ENCODE measurements at regions not wholly inside any gene's neighbourhood (a gene's known extent, or its start where the extent isn't known, plus 50 kb on each side); places are given as distances from the start of the nearest gene placed in this dataset.

GRCh38 chr12:114090211-114090610 lies 124.1 kb upstream of the RBM19 start:
- Histone ChIP-seq H3K4me2 (ENCODE audit: insufficient read depth, insufficient read length, low read length) (no peak overlapping the region), H4K8ac (replicated peaks; ENCODE audit: insufficient read length, low read depth, low read length) (no peak overlapping the region), H2BK120ac (ENCODE audit: low read depth, low read length, poor library complexity, severe bottlenecking) (no peak overlapping the region), H3K23me2 (ENCODE audit: insufficient read length, low read depth, low read length, poor library complexity, severe bottlenecking) (no peaks in the 10 kb centered on the region), H3K23ac (ENCODE audit: insufficient read length, low read depth, low read length) (no peak overlapping the region), H2BK15ac (ENCODE audit: low read depth, low read length) (no peak overlapping the region), H3K4ac (ENCODE audit: low read depth, low read length) (no peak overlapping the region), H3T11ph (ENCODE audit: low read length) (no peak overlapping the region), H4K5ac (ENCODE audit: insufficient read length, low read depth, low read length) (no peak overlapping the region), H3K14ac (ENCODE audit: insufficient read depth, low read length) (no peak overlapping the region), H3K18ac (ENCODE audit: insufficient read length, low read depth, low read length) (no peak overlapping the region), H2BK5ac (ENCODE audit: insufficient read length, low read length) (no peak overlapping the region), H3K27ac (ENCODE audit: insufficient read length, low read depth, low read length) (no peak overlapping the region), H3K9ac (ENCODE audit: extremely low read depth, insufficient read length, low read length) (no peak overlapping the region), H3K79me2 (ENCODE audit: insufficient read depth, low read length) (no peaks in the 10 kb centered on the region), H3K79me1 (ENCODE audit: insufficient read depth, low read depth, low read length, poor library complexity, severe bottlenecking) (no peaks in the 10 kb centered on the region), H2BK12ac (ENCODE audit: insufficient read length, low read depth, low read length) (no peak overlapping the region), H2AK5ac (ENCODE audit: insufficient read length, low read length) (no peak overlapping the region), H3K4me1 (ENCODE audit: insufficient read depth, low read length) (no peaks in the 10 kb centered on the region), H2AFZ (ENCODE audit: low read length) (no peak overlapping the region), H2BK20ac (ENCODE audit: low read depth, low read length, poor library complexity, severe bottlenecking) (no peak overlapping the region), H4K20me1 (ENCODE audit: control insufficient read depth, insufficient read depth, insufficient read length) (no peaks in the 10 kb centered on the region), H4K91ac (ENCODE audit: insufficient read length, low read depth, low read length) (no peak overlapping the region), H3K56ac (ENCODE audit: insufficient read length, low read depth, low read length) (no peak overlapping the region), H3K9me3 (ENCODE audit: control insufficient read depth, low read depth, low read length) (no peaks in the 10 kb centered on the region), H3K27me3 (ENCODE audit: insufficient read depth, low read length) (no peaks in the 10 kb centered on the region)
- TF ChIP-seq CTCF (conservative IDR thresholded peaks at IDR 0.05) = no peak
- WGBS (ENCODE audit: extremely low coverage, insufficient read length, low lambda C conversion rate) = no CpG with 5 or more reads among the region's 5 CpGs
- peaks cover 15 to 22% of the 10 kb centered on the region in 2 experiments for H3K9me3 Mint-ChIP-seq
- no peak overlapping the region for H3K4me3 Mint-ChIP-seq
- no peak for DNase-seq
- no peaks in the 10 kb centered on the region for H3K4me1 Mint-ChIP-seq
- H3K36me3 Mint-ChIP-seq (ENCODE audit: insufficient read depth in 1 of 3, low read depth in 3 of 3) = peaks cover 0 to 2% (median 0%) of the 10 kb centered on the region in 3 experiments; a peak in 2 of 7 replicates
- no peak overlapping the region for H3K27ac Mint-ChIP-seq
- H3K27me3 Mint-ChIP-seq (ENCODE audit: low read depth) = peaks cover 40% of the 10 kb centered on the region
